ENCODE measurements at regions not wholly inside any gene's neighbourhood (a gene's known extent, or its start where the extent isn't known, plus 50 kb on each side); places are given as distances from the start of the nearest gene placed in this dataset.

- no peak overlapping the region for H3K4me3 Mint-ChIP-seq
- H3K36me3 Mint-ChIP-seq = peaks cover 44 to 49% of the 10 kb centered on the region in 2 donors
- H3K36me3 ChIP-seq (replicated peaks in 1 of 2; ENCODE audit: control insufficient read depth in 1 of 2, insufficient read depth in 2 of 2, low read length in 2 of 2) = peaks cover 2 to 59% of the 10 kb centered on the region in 2 donors
- no peaks in the 10 kb centered on the region for H3K9me3 ChIP-seq (replicated peaks in 1 of 2; ENCODE audit: control insufficient read depth in 1 of 2, insufficient read depth in 1 of 2, low read length in 2 of 2)
- H3K27ac ChIP-seq (ENCODE audit: low read depth in 1 of 2, low read length in 2 of 2) = no peak overlapping the region
- intact Hi-C loops (cut with micrococcal nuclease) = no loop called here
- no CpG with 5 or more reads among the region's 2 CpGs for WGBS (ENCODE audit: insufficient coverage)
- no peak overlapping the region for H3K4me3 ChIP-seq (replicated peaks in 1 of 3; ENCODE audit: low read depth in 2 of 3, low read length in 3 of 3)
- peak overlapping the region in 1 of 7 donors; percentile 14 for H3K27ac Mint-ChIP-seq
- no peak overlapping the region for H3K4me2 ChIP-seq (replicated peaks; ENCODE audit: extremely low read depth, low read length, poor library complexity, severe bottlenecking)
- no peak overlapping the region for H3K9ac ChIP-seq (ENCODE audit: insufficient read depth, low read length, poor library complexity, severe bottlenecking)
- no peak for TF ChIP-seq CTCF (IDR thresholded peaks at IDR 0.05)
- H2AFZ ChIP-seq (ENCODE audit: insufficient read depth, low read depth, low read length, poor library complexity, severe bottlenecking) = no peak overlapping the region
- no peaks in the 10 kb centered on the region for H3K4me1 Mint-ChIP-seq
- no peaks in the 10 kb centered on the region for H4K20me1 ChIP-seq (ENCODE audit: insufficient read depth, low read length)
- H3K4me1 ChIP-seq (ENCODE audit: control insufficient read depth in 1 of 2, insufficient read depth in 2 of 2, low read length in 2 of 2) = no peaks in the 10 kb centered on the region
- H3K9me3 Mint-ChIP-seq = no peaks in the 10 kb centered on the region
- peaks cover 0 to 2% (median 0%) of the 10 kb centered on the region in 3 donors for H3K27me3 Mint-ChIP-seq (ENCODE audit: low read depth in 3 of 3)
- no peaks in the 10 kb centered on the region for H3K79me2 ChIP-seq (ENCODE audit: insufficient read depth, low read length)
- H3K27me3 ChIP-seq (ENCODE audit: control insufficient read depth in 2 of 2, insufficient read depth in 2 of 2, low read length in 2 of 2) = no peaks in the 10 kb centered on the region
- no peak for DNase-seq
Measured at GRCh38 chr7:130878785-130879184, 144.8 kb upstream of the KLF14 start.

- no peaks in the 10 kb centered on the region for H3K4me1 ChIP-seq (ENCODE audit: control insufficient read depth in 1 of 2, insufficient read depth in 2 of 2, low read length in 2 of 2)
- peaks cover 43 to 49% of the 10 kb centered on the region in 2 donors for H3K36me3 Mint-ChIP-seq
- peak overlapping the region in 1 of 7 donors; percentile 14 for H3K27ac Mint-ChIP-seq
- H3K4me3 ChIP-seq (replicated peaks in 1 of 3; ENCODE audit: low read depth in 2 of 3, low read length in 3 of 3) = no peak overlapping the region
- H3K27me3 Mint-ChIP-seq (ENCODE audit: low read depth in 3 of 3) = peaks cover 0 to 2% (median 0%) of the 10 kb centered on the region in 3 donors
- 100% methylated on average over 1 of the region's 2 CpGs for whole genome bisulfite sequencing (ENCODE audit: insufficient coverage)
- no peaks in the 10 kb centered on the region for H3K79me2 ChIP-seq (ENCODE audit: insufficient read depth, low read length)
- no peak overlapping the region for H3K27ac ChIP-seq (ENCODE audit: low read depth in 1 of 2, low read length in 2 of 2)
- H3K4me3 Mint-ChIP-seq = no peak overlapping the region
- no peak overlapping the region for H2AFZ ChIP-seq (ENCODE audit: insufficient read depth, low read depth, low read length, poor library complexity, severe bottlenecking)
- TF ChIP-seq CTCF (IDR thresholded peaks at IDR 0.05) = no peak
- no peaks in the 10 kb centered on the region for H3K4me1 Mint-ChIP-seq
- DNase-seq = no peak
- H3K27me3 ChIP-seq (ENCODE audit: control insufficient read depth in 2 of 2, insufficient read depth in 2 of 2, low read length in 2 of 2) = no peaks in the 10 kb centered on the region
- H3K9ac ChIP-seq (ENCODE audit: insufficient read depth, low read length, poor library complexity, severe bottlenecking) = no peak overlapping the region
- intact Hi-C loops (cut with micrococcal nuclease) = no loop called here
- no peak overlapping the region for H3K4me2 ChIP-seq (replicated peaks; ENCODE audit: extremely low read depth, low read length, poor library complexity, severe bottlenecking)
- H3K9me3 ChIP-seq (replicated peaks in 1 of 2; ENCODE audit: control insufficient read depth in 1 of 2, insufficient read depth in 1 of 2, low read length in 2 of 2) = no peaks in the 10 kb centered on the region
- no peaks in the 10 kb centered on the region for H4K20me1 ChIP-seq (ENCODE audit: insufficient read depth, low read length)
- no peaks in the 10 kb centered on the region for H3K9me3 Mint-ChIP-seq
- peaks cover 4 to 63% of the 10 kb centered on the region in 2 donors for H3K36me3 ChIP-seq (replicated peaks in 1 of 2; ENCODE audit: control insufficient read depth in 1 of 2, insufficient read depth in 2 of 2, low read length in 2 of 2)
Measured at GRCh38 chr7:130879191-130879590, 145.2 kb upstream of the KLF14 start.

Measured in CD14-positive monocyte (primary cell).